GM12878 (cell line): ENCODE measurements at regions not wholly inside any gene's neighbourhood (a gene's known extent, or its start where the extent isn't known, plus 50 kb on each side); places are given as distances from the start of the nearest gene placed in this dataset.

Experiments used
- ATAC-seq: fragments of 200-7000 bp; cut with Tn5 transposase; 3 replicates; pipeline ENCODE4 v1.9.1; 2020; ENCODE audit warnings: mild to moderate bottlenecking, moderate library complexity
- BruUV-seq: library from RNA; stranded (reverse); fragments of 400-500 nt; replicated peaks from 2 replicates; lab custom pipeline; 2021; lab: Mats Ljungman, UMichigan
- CTCF ChIA-PET: fragments of 300-600 bp; sonication (Branson Sonifier 250); formaldehyde crosslinking; extraction: SDS; loops from one replicate; lab custom pipeline; 2021; ENCODE audit warnings: inconsistent platforms; lab: Yijun Ruan, JAX
- POLR2A ChIA-PET: fragments of 350-600 bp; formaldehyde crosslinking; extraction: SDS; loops from one replicate; lab custom pipeline; 2021; ENCODE audit warnings: inconsistent platforms; lab: Charles Lee
- RAD21 ChIA-PET: fragments of 300-600 bp; sonication (Branson Sonifier 250); formaldehyde crosslinking; loops from one replicate; lab custom pipeline; 2023; ENCODE audit warnings: antibody characterized with exemption; ENCODE audit not compliant: unreplicated experiment; lab: Charles Lee
- SMC1A ChIA-PET: fragments of 300-600 bp; sonication (Branson Sonifier 250); formaldehyde crosslinking; loops from one replicate; lab custom pipeline; 2023; ENCODE audit not compliant: unreplicated experiment, uncharacterized antibody; lab: Charles Lee
- DNase-seq: peaks from one replicate; pipeline ENCODE4 v3.0.0-alpha.2; 2011; ENCODE audit warnings: low read depth, low spot score
- FAIRE-seq: peaks from 3 replicates; lab custom pipeline; 2011; peaks lifted over from hg19 to GRCh38; lab: Jason Lieb, UNC
- H2AFZ ChIP-seq: 2 replicates; pipeline ENCODE4 v1.6.0; 2011; ENCODE audit warnings: low read depth, low read length, control low read depth; ENCODE audit not compliant: control insufficient read depth
- H3K27ac ChIP-seq: 2 replicates; pipeline ENCODE4 v1.5.1; 2011; ENCODE audit warnings: control low read depth; ENCODE audit not compliant: control insufficient read depth, insufficient read depth
- H3K27me3 ChIP-seq, 2 experiments: replicated peaks in 1 of 2; 2 replicates each; pipeline versions ENCODE4 v1.6.0 to v1.6.1; 2011; ENCODE audit warnings: low read length in 1 of 2; ENCODE audit not compliant: control insufficient read depth in 2 of 2, insufficient read depth in 2 of 2
- H3K36me3 ChIP-seq, 2 experiments: 2 replicates each; pipeline ENCODE4 v1.5.1; 2011; ENCODE audit warnings: low read length in 1 of 2; ENCODE audit not compliant: control insufficient read depth in 2 of 2, insufficient read depth in 2 of 2
- H3K4me1 ChIP-seq: 2 replicates; pipeline ENCODE4 v1.6.1; 2011; ENCODE audit warnings: mild to moderate bottlenecking, low read length, moderate library complexity, mixed read lengths; ENCODE audit not compliant: control insufficient read depth, insufficient read depth
- H3K4me2 ChIP-seq: 2 replicates; pipeline ENCODE4 v1.6.0; 2011; ENCODE audit warnings: control low read depth; ENCODE audit not compliant: control insufficient read depth, insufficient read depth
- H3K4me3 ChIP-seq: fragments of 200-600 bp; sonication (generic); 2 replicates; pipeline ENCODE4 v1.5.1; 2016
- H3K79me2 ChIP-seq: 2 replicates; pipeline ENCODE4 v1.6.0; 2011; ENCODE audit warnings: low read length; ENCODE audit not compliant: control insufficient read depth, insufficient read depth
- H3K9ac ChIP-seq: 2 replicates; pipeline ENCODE4 v1.8.0; 2011; ENCODE audit warnings: low read length, control low read depth, mixed read lengths; ENCODE audit not compliant: control insufficient read depth, insufficient read depth
- H3K9me3 ChIP-seq: replicated peaks from 3 replicates; pipeline ENCODE4 v1.5.1; 2011; ENCODE audit warnings: mild to moderate bottlenecking, low read length; ENCODE audit not compliant: control insufficient read depth, insufficient read depth
- H4K20me1 ChIP-seq: 2 replicates; pipeline ENCODE4 v1.6.0; 2011; ENCODE audit not compliant: control insufficient read depth, insufficient read depth
- BCL11A ChIP-seq: IDR thresholded peaks from 2 replicates; pipeline ENCODE4 v1.6.1; 2011; ENCODE audit warnings: low read depth, low read length
- BHLHE40 ChIP-seq, 2 experiments: fragments of 450-650 bp in 1 of 2; IDR thresholded peaks; 2 replicates each; pipeline ENCODE4 v1.6.1; 2011 to 2017; ENCODE audit warnings: low read depth in 2 of 2, borderline replicate concordance in 1 of 2, improper control_type of control experiment in 1 of 2, low read length in 1 of 2, mild to moderate bottlenecking in 1 of 2
- CHD2 ChIP-seq: IDR thresholded peaks from 2 replicates; pipeline ENCODE4 v1.6.1; 2011; ENCODE audit warnings: low read depth, low read length, improper control_type of control experiment, borderline replicate concordance
- ELK1 ChIP-seq: IDR thresholded peaks from 2 replicates; pipeline ENCODE4 v1.6.1; 2012; ENCODE audit warnings: low read depth, low read length, improper control_type of control experiment
- USF2 ChIP-seq: IDR thresholded peaks from 2 replicates; pipeline ENCODE4 v1.6.1; 2011; ENCODE audit warnings: low read depth, low read length, improper control_type of control experiment, borderline replicate concordance
- WGBS: methylation state at CpG from one replicate; pipeline ENCODE4 v1.1.6; 2016; ENCODE audit warnings: low lambda C conversion rate; ENCODE audit not compliant: insufficient replicate concordance, insufficient coverage; ENCODE audit errors: missing lambda C conversion rate; 5-methylcytosine and 5-hydroxymethylcytosine counted together
- in situ Hi-C: fragments of 300-500 bp; cut with MboI; formaldehyde crosslinking; loops from 9 replicates; pipeline ENCODE4 v1.14.3; 2018; ENCODE audit warnings: mixed read lengths
- intact Hi-C: fragments of 100-400 bp; cut with micrococcal nuclease; formaldehyde crosslinking; loops from one replicate; pipeline ENCODE4 v1.14.2; 2022; ENCODE audit not compliant: unreplicated experiment

GRCh38 chr22:48306785-48307510 lies 1520.7 kb downstream of the BRD1 start (continued):
- TF ChIP-seq ELK1 (no peak), CHD2 (no peak), USF2 (no peak)

- intact Hi-C loops, result no loop called here
- H2AFZ ChIP-seq, result no peak overlapping the region
Measured at GRCh38 chr22:48306284-48306683, 1521.4 kb downstream of the BRD1 start.

More at GRCh38 chr22:48306284-48306683, 1521.4 kb downstream of the BRD1 start:
- no TSS peak for BruUV-seq
- ATAC-seq (no peak), FAIRE-seq (no peak), DNase-seq (no peak)
- Histone ChIP-seq H3K4me1 (no peaks in the 10 kb centered on the region), H3K27me3 (no peaks in the 10 kb centered on the region), H4K20me1 (no peaks in the 10 kb centered on the region), H3K79me2 (no peaks in the 10 kb centered on the region), H3K36me3 (no peaks in the 10 kb centered on the region), H3K9me3 (no peaks in the 10 kb centered on the region; the same call in 2 of the 3 replicates), H3K9ac (no peak overlapping the region), H3K27ac (no peak overlapping the region), H3K4me2 (no peak overlapping the region), H3K4me3 (no peak overlapping the region)
- RAD21 ChIA-PET, result no interaction called here
- in situ Hi-C loops, result no loop called here
- POLR2A ChIA-PET, result no interaction called here
- no peak for TF ChIP-seq BHLHE40 (IDR thresholded peaks at IDR 0.05; ENCODE audit: borderline replicate concordance in 1 of 2, low read depth in 2 of 2, low read length in 1 of 2)
- TF ChIP-seq BCL11A, result no peak
- WGBS, result 8% methylated on average over 8 of the region's 8 CpGs
- SMC1A ChIA-PET, result no interaction called here
- CTCF ChIA-PET, result no interaction called here
